Kidney epithelial cell (primary cell): ENCODE measurements at regions not wholly inside any gene's neighbourhood (a gene's known extent, or its start where the extent isn't known, plus 50 kb on each side); places are given as distances from the start of the nearest gene placed in this dataset.

Source experiments
- DNase-seq: peaks from one replicate; pipeline ENCODE4 v3.0.0-alpha.2; 2010; ENCODE audit warnings: low read depth
- H3K27me3 ChIP-seq: 2 replicates; pipeline ENCODE4 v1.6.0; 2011; ENCODE audit warnings: low read length; ENCODE audit not compliant: control insufficient read depth, insufficient read depth
- H3K36me3 ChIP-seq: 2 replicates; pipeline ENCODE4 v1.5.1; 2011; ENCODE audit warnings: low read length; ENCODE audit not compliant: control insufficient read depth, insufficient read depth
- H3K4me3 ChIP-seq: 2 replicates; pipeline ENCODE4 v1.5.1; 2011; ENCODE audit warnings: low read depth, mild to moderate bottlenecking, control low read depth, low read length
- CTCF ChIP-seq: IDR thresholded peaks from 2 replicates; pipeline ENCODE4 v1.5.1; 2011; ENCODE audit warnings: mild to moderate bottlenecking, moderate library complexity, low read length, control low read depth, inconsistent platforms; ENCODE audit not compliant: insufficient read depth, poor library complexity, severe bottlenecking

- H3K27me3 ChIP-seq, result no peaks in the 10 kb centered on the region
- DNase-seq, result no peak
- H3K36me3 ChIP-seq, result no peaks in the 10 kb centered on the region
- H3K4me3 ChIP-seq, result no peak overlapping the region
- TF ChIP-seq CTCF, result no peak
These were observed 427.1 kb downstream of the ZFHX3 start for GRCh38 chr16:72620853-72621252.

GRCh38 chr16:72620348-72620747 is 427.6 kb downstream of the ZFHX3 start:
- Histone ChIP-seq H3K4me3 (no peak overlapping the region), H3K27me3 (no peaks in the 10 kb centered on the region), H3K36me3 (no peaks in the 10 kb centered on the region)
- no peak for DNase-seq
- TF ChIP-seq CTCF, result no peak

- Histone ChIP-seq H3K27me3 (no peaks in the 10 kb centered on the region), H3K4me3 (no peak overlapping the region), H3K36me3 (no peaks in the 10 kb centered on the region)
- TF ChIP-seq CTCF, result no peak
- no peak for DNase-seq
These were observed 432.1 kb downstream of the ZFHX3 start for GRCh38 chr16:72615856-72616255.

GRCh38 chr16:72612718-72613117 is 435.2 kb downstream of the ZFHX3 start:
- no peak for DNase-seq
- Histone ChIP-seq H3K36me3 (no peaks in the 10 kb centered on the region), H3K27me3 (no peaks in the 10 kb centered on the region), H3K4me3 (no peak overlapping the region)
- TF ChIP-seq CTCF, result no peak

GRCh38 chr16:72612256-72612655 is 435.7 kb downstream of the ZFHX3 start:
- no peaks in the 10 kb centered on the region for H3K36me3 ChIP-seq
- H3K27me3 ChIP-seq, result no peaks in the 10 kb centered on the region
- H3K4me3 ChIP-seq, result no peak overlapping the region
- no peak for TF ChIP-seq CTCF
- DNase-seq, result no peak

GRCh38 chr16:72609933-72610332 is 438.0 kb upstream of the PMFBP1 start:
- no peak for TF ChIP-seq CTCF
- no peak for DNase-seq
- H3K27me3 ChIP-seq, result no peaks in the 10 kb centered on the region
- H3K36me3 ChIP-seq, result no peaks in the 10 kb centered on the region
- no peak overlapping the region for H3K4me3 ChIP-seq
